HepG2 (cell line): ENCODE measurements at regions not wholly inside any gene's neighbourhood (a gene's known extent, or its start where the extent isn't known, plus 50 kb on each side); places are given as distances from the start of the nearest gene placed in this dataset.

Experiments used
- ATAC-seq: fragments of 200-7000 bp; cut with Tn5 transposase; 3 replicates; pipeline ENCODE4 v1.9.1; 2020; ENCODE audit warnings: mild to moderate bottlenecking, moderate library complexity
- BruUV-seq: library from RNA; stranded (reverse); fragments of 400-500 nt; replicated peaks from 2 replicates; lab custom pipeline; 2021; lab: Mats Ljungman, UMichigan
- CTCF ChIA-PET: fragments of 300-600 bp; formaldehyde crosslinking; extraction: SDS; loops from one replicate; lab custom pipeline; 2021; ENCODE audit warnings: low total read pairs, inconsistent platforms, low intra/inter-chr PET ratio; lab: Yijun Ruan, JAX
- POLR2A ChIA-PET: fragments of 350-600 bp; sonication (Branson Sonifier 250); formaldehyde crosslinking; loops from one replicate; lab custom pipeline; 2020; ENCODE audit warnings: antibody characterized with exemption, inconsistent platforms; lab: Yijun Ruan, JAX
- DNase-seq: peaks from one replicate; pipeline ENCODE4 v3.0.0-alpha.2; 2015; ENCODE audit warnings: low spot score
- FAIRE-seq: peaks from 3 replicates; lab custom pipeline; 2011; peaks lifted over from hg19 to GRCh38; lab: Jason Lieb, UNC
- H2AFZ ChIP-seq: one replicate; pipeline ENCODE4 v1.6.1; 2011; ENCODE audit warnings: low read length, inconsistent platforms
- H3K27ac ChIP-seq: fragments of 300-600 bp; 3 replicates; pipeline ENCODE4 v1.8.0; 2011; ENCODE audit warnings: mixed run types, mild to moderate bottlenecking, mixed read lengths, low read length, inconsistent platforms; ENCODE audit not compliant: insufficient read depth; ENCODE audit errors: extremely low read length
- H3K27me3 ChIP-seq, 2 experiments: fragments of 200-600 bp in 1 of 2; 2 replicates in 1 of 2; 3 replicates in 1 of 2; pipeline versions ENCODE4 v1.6.0 to v1.8.0; 2011; ENCODE audit warnings: low read length in 2 of 2, mild to moderate bottlenecking in 2 of 2, moderate library complexity in 2 of 2, inconsistent platforms in 1 of 2; ENCODE audit not compliant: insufficient read depth in 2 of 2, control insufficient read depth in 1 of 2
- H3K36me3 ChIP-seq, 2 experiments: fragments of 200-600 bp in 1 of 2; replicated peaks in 1 of 2; 2 replicates in 1 of 2; 3 replicates in 1 of 2; pipeline versions ENCODE4 v1.5.1 to v1.8.0; 2011; ENCODE audit warnings: low read length in 2 of 2, inconsistent platforms in 1 of 2; ENCODE audit not compliant: insufficient read depth in 2 of 2, control insufficient read depth in 1 of 2
- H3K4me1 ChIP-seq: 2 replicates; pipeline ENCODE4 v1.5.1; 2012; ENCODE audit warnings: low read length, inconsistent platforms; ENCODE audit not compliant: insufficient read depth
- H3K4me2 ChIP-seq: 2 replicates; pipeline ENCODE4 v1.6.0; 2011; ENCODE audit warnings: low read depth, low read length, inconsistent platforms
- H3K4me3 ChIP-seq, 3 experiments: fragments of 200-600 bp in 1 of 3; sonication (generic), shearing (Covaris generic) in 1 of 3; replicated peaks in 1 of 3; 2 replicates each; pipeline ENCODE4 v1.5.1; 2011 to 2016; ENCODE audit warnings: low read length in 3 of 3, inconsistent platforms in 2 of 3, low read depth in 2 of 3, mild to moderate bottlenecking in 2 of 3, control low read depth in 1 of 3, mixed read lengths in 1 of 3; ENCODE audit not compliant: insufficient read depth in 1 of 3
- H3K79me2 ChIP-seq: one replicate; pipeline ENCODE4 v1.6.1; 2011; ENCODE audit warnings: low read length, inconsistent platforms; ENCODE audit not compliant: insufficient read depth
- H3K9ac ChIP-seq: 2 replicates; pipeline ENCODE4 v1.6.0; 2011; ENCODE audit warnings: mild to moderate bottlenecking, low read depth, low read length, inconsistent platforms; ENCODE audit not compliant: insufficient read depth
- H3K9me3 ChIP-seq: 2 replicates; pipeline ENCODE4 v1.5.1; 2012; ENCODE audit warnings: mild to moderate bottlenecking, low read length
- H4K20me1 ChIP-seq: 2 replicates; pipeline ENCODE4 v1.6.0; 2011; ENCODE audit warnings: inconsistent platforms, mild to moderate bottlenecking, low read length, moderate library complexity; ENCODE audit not compliant: insufficient read depth
- SMAD9 ChIP-seq: sonication (generic); formaldehyde crosslinking; IDR thresholded peaks from 2 replicates; pipeline ENCODE4 v1.5.1; 2020; ENCODE audit warnings: mild to moderate bottlenecking, missing genetic modification reagents
- TBX3 ChIP-seq: fragments of 450-650 bp; IDR thresholded peaks from 2 replicates; pipeline ENCODE4 v1.6.1; 2017; ENCODE audit warnings: antibody characterized with exemption, mild to moderate bottlenecking, inconsistent platforms, borderline replicate concordance
- YEATS2 ChIP-seq: sonication (generic); formaldehyde crosslinking; IDR thresholded peaks from 2 replicates; pipeline ENCODE4 v1.4.0; 2020; ENCODE audit warnings: missing genetic modification reagents, borderline replicate concordance
- ZNF616 ChIP-seq: sonication (generic); formaldehyde crosslinking; IDR thresholded peaks from 2 replicates; pipeline ENCODE4 v1.5.0; 2020; ENCODE audit warnings: low read depth, mild to moderate bottlenecking, missing genetic modification reagents
- ZNF749 ChIP-seq: sonication (generic); formaldehyde crosslinking; IDR thresholded peaks from 2 replicates; pipeline ENCODE4 v1.8.0; 2022; ENCODE audit warnings: mild to moderate bottlenecking, missing genetic modification reagents, moderate library complexity, borderline replicate concordance
- WGBS: methylation state at CpG from one replicate; pipeline ENCODE4 v1.1.6; 2017; ENCODE audit warnings: low lambda C conversion rate; 5-methylcytosine and 5-hydroxymethylcytosine counted together
- in situ Hi-C: cut with HindIII; loops from 2 replicates; pipeline ENCODE4 v1.10.0; 2017; ENCODE audit warnings: low pct_unique_long_range_greater_than_20kb; ENCODE audit not compliant: extremely low pct_ligation_motif_present
- intact Hi-C: fragments of 100-400 bp; cut with micrococcal nuclease; formaldehyde crosslinking; loops from one replicate; pipeline ENCODE4 v1.10.0; 2022; ENCODE audit not compliant: unreplicated experiment
- TF ChIP-seq, protein P1 (sequence below): sonication (generic); formaldehyde crosslinking; IDR thresholded peaks from 2 replicates; pipeline ENCODE4 v1.4.0; 2020; ENCODE audit warnings: missing genetic modification reagents
- TF ChIP-seq, protein P2 (sequence below): sonication (generic); formaldehyde crosslinking; IDR thresholded peaks from 2 replicates; pipeline ENCODE4 v1.5.1; 2020; ENCODE audit warnings: mild to moderate bottlenecking, missing genetic modification reagents, borderline replicate concordance

GRCh38 chr1:188154761-188155160 is 1326.0 kb downstream of the PLA2G4A start:
- CTCF ChIA-PET = no interaction called here
- Histone ChIP-seq H4K20me1 (no peaks in the 10 kb centered on the region), H3K27ac (no peak overlapping the region), H3K9me3 (no peaks in the 10 kb centered on the region), H3K79me2 (no peaks in the 10 kb centered on the region), H3K4me1 (no peaks in the 10 kb centered on the region), H3K27me3 (no peaks in the 10 kb centered on the region), H3K36me3 (no peaks in the 10 kb centered on the region), H2AFZ (no peak overlapping the region), H3K4me3 (no peak overlapping the region), H3K4me2 (no peak overlapping the region), H3K9ac (no peak overlapping the region)
- POLR2A ChIA-PET = no interaction called here
- intact Hi-C loops (no loop called here), in situ Hi-C loops (no loop called here)
- BruUV-seq = no TSS peak
- no peak for DNase-seq
- under 1% methylated on average over 3 of the region's 3 CpGs for WGBS
- ATAC-seq = no peak
- FAIRE-seq = no peak
- TF ChIP-seq ZNF616 = no peak
- no peak for TF ChIP-seq YEATS2 (CRISPR knock-in tag)
- TF ChIP-seq, protein P1, sequence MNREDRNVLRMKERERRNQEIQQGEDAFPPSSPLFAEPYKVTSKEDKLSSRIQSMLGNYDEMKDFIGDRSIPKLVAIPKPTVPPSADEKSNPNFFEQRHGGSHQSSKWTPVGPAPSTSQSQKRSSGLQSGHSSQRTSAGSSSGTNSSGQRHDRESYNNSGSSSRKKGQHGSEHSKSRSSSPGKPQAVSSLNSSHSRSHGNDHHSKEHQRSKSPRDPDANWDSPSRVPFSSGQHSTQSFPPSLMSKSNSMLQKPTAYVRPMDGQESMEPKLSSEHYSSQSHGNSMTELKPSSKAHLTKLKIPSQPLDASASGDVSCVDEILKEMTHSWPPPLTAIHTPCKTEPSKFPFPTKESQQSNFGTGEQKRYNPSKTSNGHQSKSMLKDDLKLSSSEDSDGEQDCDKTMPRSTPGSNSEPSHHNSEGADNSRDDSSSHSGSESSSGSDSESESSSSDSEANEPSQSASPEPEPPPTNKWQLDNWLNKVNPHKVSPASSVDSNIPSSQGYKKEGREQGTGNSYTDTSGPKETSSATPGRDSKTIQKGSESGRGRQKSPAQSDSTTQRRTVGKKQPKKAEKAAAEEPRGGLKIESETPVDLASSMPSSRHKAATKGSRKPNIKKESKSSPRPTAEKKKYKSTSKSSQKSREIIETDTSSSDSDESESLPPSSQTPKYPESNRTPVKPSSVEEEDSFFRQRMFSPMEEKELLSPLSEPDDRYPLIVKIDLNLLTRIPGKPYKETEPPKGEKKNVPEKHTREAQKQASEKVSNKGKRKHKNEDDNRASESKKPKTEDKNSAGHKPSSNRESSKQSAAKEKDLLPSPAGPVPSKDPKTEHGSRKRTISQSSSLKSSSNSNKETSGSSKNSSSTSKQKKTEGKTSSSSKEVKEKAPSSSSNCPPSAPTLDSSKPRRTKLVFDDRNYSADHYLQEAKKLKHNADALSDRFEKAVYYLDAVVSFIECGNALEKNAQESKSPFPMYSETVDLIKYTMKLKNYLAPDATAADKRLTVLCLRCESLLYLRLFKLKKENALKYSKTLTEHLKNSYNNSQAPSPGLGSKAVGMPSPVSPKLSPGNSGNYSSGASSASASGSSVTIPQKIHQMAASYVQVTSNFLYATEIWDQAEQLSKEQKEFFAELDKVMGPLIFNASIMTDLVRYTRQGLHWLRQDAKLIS (CRISPR knock-in tag) = no peak
- TF ChIP-seq ZNF749 (CRISPR knock-in tag) = no peak
- no peak for TF ChIP-seq SMAD9 (CRISPR knock-in tag)
- TF ChIP-seq, protein P2, sequence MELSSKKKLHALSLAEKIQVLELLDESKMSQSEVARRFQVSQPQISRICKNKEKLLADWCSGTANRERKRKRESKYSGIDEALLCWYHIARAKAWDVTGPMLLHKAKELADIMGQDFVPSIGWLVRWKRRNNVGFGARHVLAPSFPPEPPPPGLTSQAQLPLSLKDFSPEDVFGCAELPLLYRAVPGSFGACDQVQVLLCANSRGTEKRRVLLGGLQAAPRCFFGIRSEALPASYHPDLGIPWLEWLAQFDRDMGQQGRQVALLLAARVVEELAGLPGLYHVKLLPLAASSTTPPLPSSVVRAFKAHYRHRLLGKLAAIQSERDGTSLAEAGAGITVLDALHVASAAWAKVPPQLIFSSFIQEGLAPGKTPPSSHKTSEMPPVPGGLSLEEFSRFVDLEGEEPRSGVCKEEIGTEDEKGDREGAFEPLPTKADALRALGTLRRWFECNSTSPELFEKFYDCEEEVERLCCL = no peak
- TF ChIP-seq TBX3 = no peak
